Cardiac fibroblast (primary cell): ENCODE measurements at regions not wholly inside any gene's neighbourhood (a gene's known extent, or its start where the extent isn't known, plus 50 kb on each side); places are given as distances from the start of the nearest gene placed in this dataset.
"Not testable (repeated sequence)": the region's sequence is repeated elsewhere in the genome, so short reads cannot be mapped to it uniquely, and the experiment has no call there.

Source experiments
- DNase-seq, 2 donors: peaks; one replicate each; pipeline versions ENCODE4 v3.0.0 to v3.0.0-alpha.2; 2010; ENCODE audit warnings: low read depth in 2 of 2
- H3K4me3 ChIP-seq, 2 donors: replicated peaks in 1 of 2; 1 replicate in 1 of 2; 2 replicates in 1 of 2; pipeline ENCODE4 v1.5.1; 2011; ENCODE audit warnings: low read depth in 2 of 2, low read length in 2 of 2, mild to moderate bottlenecking in 2 of 2, moderate library complexity in 1 of 2
- TF ChIP-seq, protein P1 (sequence below): IDR thresholded peaks from one replicate; pipeline ENCODE4 v1.5.1; 2011; ENCODE audit warnings: low read depth, mild to moderate bottlenecking, low read length, inconsistent platforms

GRCh38 chr5:155562158-155562557 lies 548.6 kb downstream of the KIF4B start:
- no peak for DNase-seq
- no peak overlapping the region for H3K4me3 ChIP-seq
- TF ChIP-seq, protein P1, sequence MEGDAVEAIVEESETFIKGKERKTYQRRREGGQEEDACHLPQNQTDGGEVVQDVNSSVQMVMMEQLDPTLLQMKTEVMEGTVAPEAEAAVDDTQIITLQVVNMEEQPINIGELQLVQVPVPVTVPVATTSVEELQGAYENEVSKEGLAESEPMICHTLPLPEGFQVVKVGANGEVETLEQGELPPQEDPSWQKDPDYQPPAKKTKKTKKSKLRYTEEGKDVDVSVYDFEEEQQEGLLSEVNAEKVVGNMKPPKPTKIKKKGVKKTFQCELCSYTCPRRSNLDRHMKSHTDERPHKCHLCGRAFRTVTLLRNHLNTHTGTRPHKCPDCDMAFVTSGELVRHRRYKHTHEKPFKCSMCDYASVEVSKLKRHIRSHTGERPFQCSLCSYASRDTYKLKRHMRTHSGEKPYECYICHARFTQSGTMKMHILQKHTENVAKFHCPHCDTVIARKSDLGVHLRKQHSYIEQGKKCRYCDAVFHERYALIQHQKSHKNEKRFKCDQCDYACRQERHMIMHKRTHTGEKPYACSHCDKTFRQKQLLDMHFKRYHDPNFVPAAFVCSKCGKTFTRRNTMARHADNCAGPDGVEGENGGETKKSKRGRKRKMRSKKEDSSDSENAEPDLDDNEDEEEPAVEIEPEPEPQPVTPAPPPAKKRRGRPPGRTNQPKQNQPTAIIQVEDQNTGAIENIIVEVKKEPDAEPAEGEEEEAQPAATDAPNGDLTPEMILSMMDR, result no peak

DNA sequence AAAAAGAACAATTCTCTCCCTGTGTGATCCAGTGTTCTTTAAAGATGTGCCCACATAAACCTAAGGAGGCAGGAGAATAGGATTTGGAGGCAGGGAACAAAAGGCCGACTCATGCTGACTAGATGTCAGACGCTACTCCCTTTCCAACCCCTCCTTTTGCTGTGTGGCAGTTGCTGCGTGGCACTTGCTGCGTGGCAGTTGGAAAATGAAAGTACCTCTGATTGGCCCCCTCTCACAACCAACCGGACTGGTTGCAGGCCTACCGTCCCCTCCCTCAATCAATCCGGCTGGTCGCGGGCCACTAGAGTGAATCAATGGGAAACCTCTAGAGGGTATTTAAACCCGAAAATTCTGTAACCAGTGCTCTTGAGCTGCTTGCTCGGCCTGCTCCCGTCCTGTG lies 551.0 kb downstream of the KIF4B start:
- no peak for DNase-seq
- no peak overlapping the region for H3K4me3 ChIP-seq
- TF ChIP-seq, protein P1, result no peak

- no peak for DNase-seq
- H3K4me3 ChIP-seq, result no peak overlapping the region
- TF ChIP-seq, protein P1, result no peak
These were observed 562.3 kb downstream of the KIF4B start for GRCh38 chr5:155575861-155576260.

- not testable (repeated sequence) for DNase-seq, H3K4me3 ChIP-seq
These were observed 573.3 kb downstream of the KIF4B start for GRCh38 chr5:155586808-155587207.

- TF ChIP-seq, protein P1, result no peak
These were observed 573.9 kb downstream of the KIF4B start for GRCh38 chr5:155587458-155587857.

DNA sequence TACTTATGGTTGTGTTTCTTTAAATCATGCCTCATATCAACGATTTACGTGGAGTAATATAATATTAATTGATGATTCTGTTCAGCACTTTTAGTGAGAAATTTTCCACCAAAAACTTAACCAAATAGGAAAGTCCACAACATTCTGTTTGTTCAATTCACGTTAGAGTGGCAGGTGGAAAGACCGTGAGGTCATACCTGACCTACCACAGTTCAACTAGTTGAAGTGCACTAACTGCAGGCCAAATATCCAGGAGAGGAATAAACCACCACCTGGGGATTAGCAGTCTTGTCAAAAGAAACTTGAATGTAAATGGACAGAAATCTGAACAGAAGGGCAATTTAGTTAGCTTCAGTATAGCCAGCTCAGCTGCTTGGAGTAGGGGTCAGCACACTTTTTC lies 577.7 kb downstream of the KIF4B start:
- TF ChIP-seq, protein P1, result no peak
- H3K4me3 ChIP-seq, result no peak overlapping the region
- DNase-seq, result no peak

More at GRCh38 chr5:155587458-155587857, 573.9 kb downstream of the KIF4B start:
- no peak overlapping the region for H3K4me3 ChIP-seq
- no peak for DNase-seq

DNA sequence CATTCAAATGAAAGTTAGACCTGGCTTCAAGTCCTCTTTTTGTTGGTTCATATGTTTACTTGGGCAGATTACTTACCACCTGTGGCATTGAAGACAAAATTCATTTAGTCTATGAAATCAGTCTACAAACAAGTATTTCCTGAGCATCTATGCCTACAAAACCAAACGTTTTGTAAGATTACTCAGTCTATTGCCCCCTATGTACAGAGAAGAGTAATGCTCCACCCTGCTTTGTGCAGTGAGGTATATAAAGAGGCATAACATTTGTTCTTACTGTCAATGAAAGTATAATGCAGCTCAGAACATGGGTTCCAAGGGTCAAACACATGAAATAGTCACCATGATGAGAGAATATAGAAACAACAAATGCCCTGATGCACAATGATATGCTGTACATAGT lies 580.7 kb downstream of the KIF4B start:
- TF ChIP-seq, protein P1, result no peak
- no peak overlapping the region for H3K4me3 ChIP-seq
- no peak for DNase-seq
